Testis (tissue), 2 donors: ENCODE measurements at regions not wholly inside any gene's neighbourhood (a gene's known extent, or its start where the extent isn't known, plus 50 kb on each side); places are given as distances from the start of the nearest gene placed in this dataset.

Experiments
- CTCF ChIP-seq, 3 experiments: fragments of 450-650 bp in 2 of 3; fragments of 200-600 bp in 1 of 3; sonication (generic) in 1 of 3; IDR thresholded peaks; one replicate each; pipeline ENCODE4 v1.5.1; 2016 to 2019; ENCODE audit warnings: antibody characterized with exemption in 3 of 3, mild to moderate bottlenecking in 2 of 3, moderate library complexity in 1 of 3
- POLR2A ChIP-seq: fragments of 450-650 bp; IDR thresholded peaks from one replicate; pipeline ENCODE4 v1.6.1; 2017; ENCODE audit warnings: antibody characterized with exemption, mild to moderate bottlenecking, moderate library complexity

GRCh38 chr5:24750355-24750754 lies 105.6 kb upstream of the CDH10 start:
- no peak for TF ChIP-seq CTCF (IDR thresholded peaks at IDR 0.05)
- TF ChIP-seq POLR2A = no peak
